GM18870 (cell line): ENCODE measurements at regions not wholly inside any gene's neighbourhood (a gene's known extent, or its start where the extent isn't known, plus 50 kb on each side); places are given as distances from the start of the nearest gene placed in this dataset.

Experiments used
- ATAC-seq: cut with Tn5 transposase; IDR thresholded peaks from one replicate; pipeline ENCODE4 v1.9.1; 2021; ENCODE audit warnings: moderate library complexity; ENCODE audit not compliant: unreplicated experiment

DNA sequence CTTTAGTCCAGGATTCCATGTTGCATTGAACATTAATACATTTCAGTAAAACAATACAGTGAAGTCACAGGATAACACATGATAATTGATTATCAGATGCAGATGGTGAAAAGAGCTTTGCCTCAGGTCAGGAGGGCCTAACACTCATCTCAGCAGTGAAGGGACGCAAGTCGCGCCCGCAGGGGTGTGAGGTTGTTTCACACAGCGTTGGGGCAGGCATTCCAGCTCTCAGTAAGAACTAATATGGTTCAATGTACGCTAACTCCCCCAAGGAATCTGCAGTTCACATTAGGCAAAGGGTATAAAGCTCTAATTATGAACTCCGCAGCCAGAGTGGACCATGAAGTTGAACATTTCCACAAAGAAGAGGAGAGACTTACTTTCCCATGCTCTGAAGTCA, 53.1 kb upstream of the ATL2 start:
- ATAC-seq, result no peak

- ATAC-seq, result no peak
Measured at GRCh38 chr2:38427936-38428335, 50.9 kb upstream of the ATL2 start.

- no peak for ATAC-seq
Measured at GRCh38 chr2:38427054-38427453, 50.0 kb upstream of the ATL2 start.
